ENCODE measurements at regions not wholly inside any gene's neighbourhood (a gene's known extent, or its start where the extent isn't known, plus 50 kb on each side); places are given as distances from the start of the nearest gene placed in this dataset.
"Not testable (repeated sequence)": the region's sequence is repeated elsewhere in the genome, so short reads cannot be mapped to it uniquely, and the experiment has no call there.

GRCh38 chr9:75451045-75451444 lies 362.7 kb downstream of the OSTF1 start:
- no peaks in the 10 kb centered on the region for H3K36me3 Mint-ChIP-seq (ENCODE audit: low read depth)
- no peaks in the 10 kb centered on the region for H3K27me3 Mint-ChIP-seq
- H3K4me1 Mint-ChIP-seq (ENCODE audit: low read depth): no peaks in the 10 kb centered on the region
- no peaks in the 10 kb centered on the region for H3K9me3 Mint-ChIP-seq
- H3K4me3 Mint-ChIP-seq: no peak overlapping the region
- no peak overlapping the region for H3K27ac Mint-ChIP-seq
- DNase-seq: no peak

- Mint-ChIP-seq H3K9me3 (no peaks in the 10 kb centered on the region), H3K4me3 (no peak overlapping the region), H3K4me1 (ENCODE audit: low read depth) (no peaks in the 10 kb centered on the region), H3K27me3 (no peaks in the 10 kb centered on the region), H3K36me3 (ENCODE audit: low read depth) (no peaks in the 10 kb centered on the region), H3K27ac (no peak overlapping the region)
- DNase-seq: no peak
Observed at GRCh38 chr9:75451505-75451904, 363.2 kb downstream of the OSTF1 start.

- Mint-ChIP-seq H3K9me3 (no peaks in the 10 kb centered on the region), H3K36me3 (ENCODE audit: low read depth) (no peaks in the 10 kb centered on the region), H3K27me3 (no peaks in the 10 kb centered on the region), H3K4me3 (no peak overlapping the region), H3K4me1 (ENCODE audit: low read depth) (no peaks in the 10 kb centered on the region), H3K27ac (no peak overlapping the region)
- DNase-seq: no peak
Observed at GRCh38 chr9:75452512-75452911, 364.2 kb downstream of the OSTF1 start.

- H3K4me1 Mint-ChIP-seq (ENCODE audit: low read depth): no peaks in the 10 kb centered on the region
- H3K36me3 Mint-ChIP-seq (ENCODE audit: low read depth): no peaks in the 10 kb centered on the region
- H3K27ac Mint-ChIP-seq: no peak overlapping the region
- no peak overlapping the region for H3K4me3 Mint-ChIP-seq
- DNase-seq: no peak
- H3K27me3 Mint-ChIP-seq: no peaks in the 10 kb centered on the region
- no peaks in the 10 kb centered on the region for H3K9me3 Mint-ChIP-seq
Observed at GRCh38 chr9:75454043-75454442, 365.7 kb downstream of the OSTF1 start.

- no peaks in the 10 kb centered on the region for H3K9me3 Mint-ChIP-seq
- no peaks in the 10 kb centered on the region for H3K4me1 Mint-ChIP-seq (ENCODE audit: low read depth)
- no peaks in the 10 kb centered on the region for H3K27me3 Mint-ChIP-seq
- DNase-seq: no peak
- H3K27ac Mint-ChIP-seq: no peak overlapping the region
- H3K36me3 Mint-ChIP-seq (ENCODE audit: low read depth): no peaks in the 10 kb centered on the region
- H3K4me3 Mint-ChIP-seq: no peak overlapping the region
Observed at GRCh38 chr9:75454891-75455290, 366.6 kb downstream of the OSTF1 start.

- Mint-ChIP-seq H3K9me3 (no peaks in the 10 kb centered on the region), H3K27me3 (no peaks in the 10 kb centered on the region), H3K4me1 (ENCODE audit: low read depth) (no peaks in the 10 kb centered on the region), H3K36me3 (ENCODE audit: low read depth) (no peaks in the 10 kb centered on the region), H3K27ac (no peak overlapping the region), H3K4me3 (no peak overlapping the region)
- DNase-seq: no peak
Observed at GRCh38 chr9:75455444-75455921, 367.2 kb downstream of the OSTF1 start.

GRCh38 chr9:75456698-75457097 lies 368.4 kb downstream of the OSTF1 start:
- Mint-ChIP-seq H3K27me3 (no peaks in the 10 kb centered on the region), H3K27ac (no peak overlapping the region), H3K9me3 (no peaks in the 10 kb centered on the region), H3K4me1 (ENCODE audit: low read depth) (no peaks in the 10 kb centered on the region), H3K4me3 (no peak overlapping the region), H3K36me3 (ENCODE audit: low read depth) (no peaks in the 10 kb centered on the region)
- DNase-seq: no peak

GRCh38 chr9:75457474-75458011 lies 369.2 kb downstream of the OSTF1 start:
- no peaks in the 10 kb centered on the region for H3K36me3 Mint-ChIP-seq (ENCODE audit: low read depth)
- H3K9me3 Mint-ChIP-seq: no peaks in the 10 kb centered on the region

GRCh38 chr9:75459311-75459710 lies 371.0 kb downstream of the OSTF1 start:
- H3K9me3 Mint-ChIP-seq; H3K27ac Mint-ChIP-seq; H3K4me3 Mint-ChIP-seq; H3K27me3 Mint-ChIP-seq; DNase-seq; H3K36me3 Mint-ChIP-seq (ENCODE audit: low read depth); H3K4me1 Mint-ChIP-seq (ENCODE audit: low read depth): not testable (repeated sequence)

More at GRCh38 chr9:75457474-75458011, 369.2 kb downstream of the OSTF1 start:
- no peak overlapping the region for H3K27ac Mint-ChIP-seq
- no peaks in the 10 kb centered on the region for H3K4me1 Mint-ChIP-seq (ENCODE audit: low read depth)
- no peak overlapping the region for H3K4me3 Mint-ChIP-seq
- DNase-seq: no peak
- H3K27me3 Mint-ChIP-seq: no peaks in the 10 kb centered on the region

GRCh38 chr9:75461183-75461582 lies 372.9 kb downstream of the OSTF1 start:
- Mint-ChIP-seq H3K4me1 (ENCODE audit: low read depth) (no peaks in the 10 kb centered on the region), H3K9me3 (no peaks in the 10 kb centered on the region), H3K36me3 (ENCODE audit: low read depth) (no peaks in the 10 kb centered on the region), H3K27ac (no peak overlapping the region), H3K4me3 (no peak overlapping the region), H3K27me3 (no peaks in the 10 kb centered on the region)
- DNase-seq: no peak

GRCh38 chr9:75462866-75463265 lies 374.6 kb downstream of the OSTF1 start:
- Mint-ChIP-seq H3K9me3 (no peaks in the 10 kb centered on the region), H3K4me3 (no peak overlapping the region), H3K36me3 (ENCODE audit: low read depth) (no peaks in the 10 kb centered on the region), H3K4me1 (ENCODE audit: low read depth) (no peaks in the 10 kb centered on the region), H3K27ac (no peak overlapping the region), H3K27me3 (peaks cover 2% of the 10 kb centered on the region)
- DNase-seq: no peak

GRCh38 chr9:75463871-75464270 lies 375.6 kb downstream of the OSTF1 start:
- peaks cover 6% of the 10 kb centered on the region for H3K27me3 Mint-ChIP-seq
- DNase-seq: no peak
- no peaks in the 10 kb centered on the region for H3K9me3 Mint-ChIP-seq
- no peaks in the 10 kb centered on the region for H3K4me1 Mint-ChIP-seq (ENCODE audit: low read depth)
- H3K4me3 Mint-ChIP-seq: no peak overlapping the region
- H3K36me3 Mint-ChIP-seq (ENCODE audit: low read depth): no peaks in the 10 kb centered on the region
- no peak overlapping the region for H3K27ac Mint-ChIP-seq

GRCh38 chr9:75464726-75465125 lies 376.4 kb downstream of the OSTF1 start:
- Mint-ChIP-seq H3K4me1 (ENCODE audit: low read depth) (no peaks in the 10 kb centered on the region), H3K36me3 (ENCODE audit: low read depth) (no peaks in the 10 kb centered on the region), H3K4me3 (no peak overlapping the region), H3K27ac (no peak overlapping the region), H3K27me3 (peaks cover 6% of the 10 kb centered on the region), H3K9me3 (no peaks in the 10 kb centered on the region)
- no peak for DNase-seq

GRCh38 chr9:75467142-75467541 lies 378.8 kb downstream of the OSTF1 start:
- Mint-ChIP-seq H3K4me3 (no peak overlapping the region), H3K27me3 (peaks cover 6% of the 10 kb centered on the region), H3K4me1 (ENCODE audit: low read depth) (no peaks in the 10 kb centered on the region), H3K36me3 (ENCODE audit: low read depth) (no peaks in the 10 kb centered on the region), H3K27ac (no peak overlapping the region), H3K9me3 (no peaks in the 10 kb centered on the region)
- no peak for DNase-seq

- Mint-ChIP-seq H3K36me3 (ENCODE audit: low read depth) (no peaks in the 10 kb centered on the region), H3K4me1 (ENCODE audit: low read depth) (no peaks in the 10 kb centered on the region), H3K4me3 (no peak overlapping the region), H3K27ac (no peak overlapping the region), H3K27me3 (peaks cover 9% of the 10 kb centered on the region), H3K9me3 (no peaks in the 10 kb centered on the region)
- DNase-seq: no peak
Observed at GRCh38 chr9:75471549-75472114, 383.3 kb downstream of the OSTF1 start.

- H3K9me3 Mint-ChIP-seq: peaks cover 3% of the 10 kb centered on the region
- no peaks in the 10 kb centered on the region for H3K36me3 Mint-ChIP-seq (ENCODE audit: low read depth)
- no peak overlapping the region for H3K27ac Mint-ChIP-seq
Observed at GRCh38 chr9:75482566-75482965, 394.3 kb downstream of the OSTF1 start.

More at GRCh38 chr9:75482566-75482965, 394.3 kb downstream of the OSTF1 start:
- Mint-ChIP-seq H3K27me3 (no peaks in the 10 kb centered on the region), H3K4me1 (ENCODE audit: low read depth) (no peaks in the 10 kb centered on the region), H3K4me3 (no peak overlapping the region)
- DNase-seq: no peak
